SK-N-SH treated with all-trans-retinoic acid at 6 μM for 48 hours (cell line): ENCODE measurements at regions not wholly inside any gene's neighbourhood (a gene's known extent, or its start where the extent isn't known, plus 50 kb on each side); places are given as distances from the start of the nearest gene placed in this dataset.

Experiments
- ATAC-seq: fragments of 200-7000 bp; cut with Tn5 transposase; 3 replicates; pipeline ENCODE4 v1.9.1; 2020; ENCODE audit warnings: mild to moderate bottlenecking, moderate library complexity
- ARNTL ChIP-seq: fragments of 450-650 bp; formaldehyde crosslinking; IDR thresholded peaks from 2 replicates; pipeline ENCODE4 v1.5.0; 2020; ENCODE audit warnings: low read depth, mild to moderate bottlenecking, moderate library complexity, borderline replicate concordance
- BACH2 ChIP-seq: fragments of 250-450 bp; sonication (Bioruptor Pico); IDR thresholded peaks from 2 replicates; pipeline ENCODE4 v1.9.0; 2021; ENCODE audit warnings: mild to moderate bottlenecking, borderline replicate concordance
- CSDC2 ChIP-seq: fragments of 250-450 bp; sonication (Bioruptor Pico); IDR thresholded peaks from 2 replicates; pipeline ENCODE4 v1.5.0; 2020; ENCODE audit warnings: mild to moderate bottlenecking, moderate library complexity
- ESRRG ChIP-seq: fragments of 250-450 bp; sonication (Bioruptor Pico); IDR thresholded peaks from 2 replicates; pipeline ENCODE4 v1.6.1; 2021; ENCODE audit warnings: mild to moderate bottlenecking
- GLIS3 ChIP-seq: fragments of 250-450 bp; sonication (Bioruptor Pico); IDR thresholded peaks from 2 replicates; pipeline ENCODE4 v1.5.0; 2020; ENCODE audit warnings: mild to moderate bottlenecking, moderate library complexity
- ISL1 ChIP-seq: fragments of 250-450 bp; sonication (Bioruptor Pico); IDR thresholded peaks from 2 replicates; pipeline ENCODE4 v2.1.2; 2022; ENCODE audit warnings: mild to moderate bottlenecking, moderate library complexity
- OSR1 ChIP-seq: fragments of 250-450 bp; sonication (Bioruptor Pico); IDR thresholded peaks from 2 replicates; pipeline ENCODE4 v1.8.0; 2022; ENCODE audit warnings: moderate library complexity, mild to moderate bottlenecking, inconsistent platforms
- PPARA ChIP-seq: fragments of 250-450 bp; sonication (Bioruptor Pico); IDR thresholded peaks from 2 replicates; pipeline ENCODE4 v1.5.0; 2020; ENCODE audit warnings: mild to moderate bottlenecking, borderline replicate concordance
- RARB ChIP-seq: fragments of 250-450 bp; sonication (Bioruptor Pico); IDR thresholded peaks from 2 replicates; pipeline ENCODE4 v1.8.0; 2021; ENCODE audit warnings: mild to moderate bottlenecking, moderate library complexity
- SNAI2 ChIP-seq: fragments of 250-450 bp; sonication (Bioruptor Pico); IDR thresholded peaks from 2 replicates; pipeline ENCODE4 v1.5.0; 2020; ENCODE audit warnings: mild to moderate bottlenecking, moderate library complexity
- TCF4 ChIP-seq: fragments of 250-450 bp; sonication (Bioruptor Pico); IDR thresholded peaks from 2 replicates; pipeline ENCODE4 v1.8.0; 2021; ENCODE audit warnings: mild to moderate bottlenecking, moderate library complexity, borderline replicate concordance
- TOX ChIP-seq: fragments of 250-450 bp; sonication (Bioruptor Pico); IDR thresholded peaks from 2 replicates; pipeline ENCODE4 v1.8.0; 2021; ENCODE audit warnings: mild to moderate bottlenecking, moderate library complexity, borderline replicate concordance
- ZC3H10 ChIP-seq: fragments of 250-450 bp; sonication (Bioruptor Pico); IDR thresholded peaks from 2 replicates; pipeline ENCODE4 v1.5.1; 2021; ENCODE audit warnings: mild to moderate bottlenecking, moderate library complexity
- ZFP3 ChIP-seq: fragments of 250-450 bp; sonication (Bioruptor Pico); IDR thresholded peaks from 2 replicates; pipeline ENCODE4 v1.5.0; 2020; ENCODE audit warnings: mild to moderate bottlenecking, moderate library complexity
- ZFP30 ChIP-seq: fragments of 450-650 bp; formaldehyde crosslinking; IDR thresholded peaks from 2 replicates; pipeline ENCODE4 v1.5.0; 2022; ENCODE audit warnings: mild to moderate bottlenecking, moderate library complexity
- ZNF565 ChIP-seq: fragments of 450-650 bp; formaldehyde crosslinking; conservative IDR thresholded peaks from 2 replicates; pipeline ENCODE4 v1.5.0; 2020; ENCODE audit warnings: low read depth, mild to moderate bottlenecking, moderate library complexity
- ZNF70 ChIP-seq: fragments of 450-650 bp; formaldehyde crosslinking; IDR thresholded peaks from 2 replicates; pipeline ENCODE4 v1.5.0; 2020; ENCODE audit warnings: mild to moderate bottlenecking, moderate library complexity
- ZNF8 ChIP-seq: fragments of 450-650 bp; formaldehyde crosslinking; IDR thresholded peaks from 2 replicates; pipeline ENCODE4 v1.5.0; 2020; ENCODE audit warnings: mild to moderate bottlenecking, moderate library complexity
- TF ChIP-seq, protein P1 (sequence below): fragments of 250-450 bp; sonication (Bioruptor Pico); IDR thresholded peaks from 2 replicates; pipeline ENCODE4 v1.5.1; 2020; ENCODE audit warnings: low read depth, mild to moderate bottlenecking, moderate library complexity
- TF ChIP-seq, protein P2 (sequence below): fragments of 250-450 bp; sonication (Bioruptor Pico); IDR thresholded peaks from 2 replicates; pipeline ENCODE4 v1.5.1; 2021; ENCODE audit warnings: mild to moderate bottlenecking, moderate library complexity
- TF ChIP-seq, protein P3 (sequence below): fragments of 250-450 bp; sonication (Bioruptor Pico); IDR thresholded peaks from 2 replicates; pipeline ENCODE4 v1.8.0; 2021; ENCODE audit warnings: low read depth, mild to moderate bottlenecking, moderate library complexity, borderline replicate concordance
- TF ChIP-seq, protein P4 (sequence below): fragments of 250-450 bp; sonication (Bioruptor Pico); IDR thresholded peaks from 2 replicates; pipeline ENCODE4 v1.5.0; 2020; ENCODE audit warnings: mild to moderate bottlenecking, moderate library complexity

DNA sequence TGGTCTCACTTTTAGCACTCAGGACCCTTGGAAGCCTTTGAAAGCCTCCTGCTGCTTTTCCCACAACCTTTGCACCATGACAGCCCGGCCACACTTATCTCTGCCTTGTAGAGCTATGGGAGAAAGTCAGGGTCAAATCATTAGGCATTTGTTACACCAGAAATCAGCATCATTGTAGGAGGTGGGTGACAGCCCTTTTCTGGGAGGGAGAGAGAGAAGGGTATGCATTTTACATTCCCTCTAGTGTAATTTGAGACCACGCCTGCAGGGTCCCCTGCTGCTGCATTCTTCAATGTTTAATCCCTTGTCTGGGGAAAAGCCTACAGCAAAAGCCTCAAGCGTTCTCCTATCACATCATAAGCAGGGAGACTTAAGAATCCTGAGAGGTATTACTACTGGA is 766.8 kb upstream of the FAM98A start:
- TF ChIP-seq TCF4 (CRISPR knock-in tag) (no peak), ZNF565 (CRISPR knock-in tag) (no peak), OSR1 (CRISPR knock-in tag) (no peak), RARB (no peak), BACH2 (CRISPR knock-in tag) (no peak), SNAI2 (no peak), TOX (CRISPR knock-in tag) (no peak), ZFP3 (CRISPR knock-in tag) (no peak), ISL1 (CRISPR knock-in tag) (no peak), ZNF70 (CRISPR knock-in tag) (no peak), ZNF8 (CRISPR knock-in tag) (no peak)
- TF ChIP-seq, protein P1, sequence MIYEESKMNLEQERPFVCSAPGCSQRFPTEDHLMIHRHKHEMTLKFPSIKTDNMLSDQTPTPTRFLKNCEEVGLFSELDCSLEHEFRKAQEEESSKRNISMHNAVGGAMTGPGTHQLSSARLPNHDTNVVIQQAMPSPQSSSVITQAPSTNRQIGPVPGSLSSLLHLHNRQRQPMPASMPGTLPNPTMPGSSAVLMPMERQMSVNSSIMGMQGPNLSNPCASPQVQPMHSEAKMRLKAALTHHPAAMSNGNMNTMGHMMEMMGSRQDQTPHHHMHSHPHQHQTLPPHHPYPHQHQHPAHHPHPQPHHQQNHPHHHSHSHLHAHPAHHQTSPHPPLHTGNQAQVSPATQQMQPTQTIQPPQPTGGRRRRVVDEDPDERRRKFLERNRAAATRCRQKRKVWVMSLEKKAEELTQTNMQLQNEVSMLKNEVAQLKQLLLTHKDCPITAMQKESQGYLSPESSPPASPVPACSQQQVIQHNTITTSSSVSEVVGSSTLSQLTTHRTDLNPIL (CRISPR knock-in tag) = no peak
- TF ChIP-seq, protein P2, sequence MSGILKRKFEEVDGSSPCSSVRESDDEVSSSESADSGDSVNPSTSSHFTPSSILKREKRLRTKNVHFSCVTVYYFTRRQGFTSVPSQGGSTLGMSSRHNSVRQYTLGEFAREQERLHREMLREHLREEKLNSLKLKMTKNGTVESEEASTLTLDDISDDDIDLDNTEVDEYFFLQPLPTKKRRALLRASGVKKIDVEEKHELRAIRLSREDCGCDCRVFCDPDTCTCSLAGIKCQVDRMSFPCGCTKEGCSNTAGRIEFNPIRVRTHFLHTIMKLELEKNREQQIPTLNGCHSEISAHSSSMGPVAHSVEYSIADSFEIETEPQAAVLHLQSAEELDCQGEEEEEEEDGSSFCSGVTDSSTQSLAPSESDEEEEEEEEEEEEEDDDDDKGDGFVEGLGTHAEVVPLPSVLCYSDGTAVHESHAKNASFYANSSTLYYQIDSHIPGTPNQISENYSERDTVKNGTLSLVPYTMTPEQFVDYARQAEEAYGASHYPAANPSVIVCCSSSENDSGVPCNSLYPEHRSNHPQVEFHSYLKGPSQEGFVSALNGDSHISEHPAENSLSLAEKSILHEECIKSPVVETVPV (CRISPR knock-in tag) = no peak
- TF ChIP-seq, protein P3, sequence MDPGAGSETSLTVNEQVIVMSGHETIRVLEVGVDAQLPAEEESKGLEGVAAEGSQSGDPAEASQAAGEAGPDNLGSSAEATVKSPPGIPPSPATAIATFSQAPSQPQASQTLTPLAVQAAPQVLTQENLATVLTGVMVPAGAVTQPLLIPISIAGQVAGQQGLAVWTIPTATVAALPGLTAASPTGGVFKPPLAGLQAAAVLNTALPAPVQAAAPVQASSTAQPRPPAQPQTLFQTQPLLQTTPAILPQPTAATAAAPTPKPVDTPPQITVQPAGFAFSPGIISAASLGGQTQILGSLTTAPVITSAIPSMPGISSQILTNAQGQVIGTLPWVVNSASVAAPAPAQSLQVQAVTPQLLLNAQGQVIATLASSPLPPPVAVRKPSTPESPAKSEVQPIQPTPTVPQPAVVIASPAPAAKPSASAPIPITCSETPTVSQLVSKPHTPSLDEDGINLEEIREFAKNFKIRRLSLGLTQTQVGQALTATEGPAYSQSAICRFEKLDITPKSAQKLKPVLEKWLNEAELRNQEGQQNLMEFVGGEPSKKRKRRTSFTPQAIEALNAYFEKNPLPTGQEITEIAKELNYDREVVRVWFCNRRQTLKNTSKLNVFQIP (CRISPR knock-in tag) = no peak
- no peak for ATAC-seq

DNA sequence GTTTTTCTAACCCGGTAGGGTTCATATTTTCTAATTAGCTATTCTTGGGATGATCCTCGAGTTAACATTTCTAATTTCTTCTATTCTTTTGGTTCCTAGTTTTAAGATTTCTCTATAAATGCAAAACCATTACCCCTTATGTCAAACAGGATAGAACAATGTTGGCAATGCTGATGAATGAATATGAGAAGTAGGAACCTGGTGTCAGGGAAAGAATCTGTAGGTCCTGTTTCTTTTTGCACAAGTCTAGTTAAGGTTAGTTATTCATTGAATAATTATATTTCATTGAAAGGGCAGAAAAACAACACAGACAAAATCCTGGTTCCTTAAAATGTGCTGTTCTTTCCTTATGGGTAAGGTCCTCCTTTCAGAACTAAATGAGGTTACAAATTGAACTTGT is 766.4 kb upstream of the FAM98A start:
- TF ChIP-seq RARB (no peak), ZC3H10 (no peak), GLIS3 (CRISPR knock-in tag) (no peak), CSDC2 (CRISPR knock-in tag) (no peak), ZFP3 (CRISPR knock-in tag) (no peak), ZNF565 (CRISPR knock-in tag) (no peak), ISL1 (CRISPR knock-in tag) (no peak), ZFP30 (CRISPR knock-in tag) (no peak), PPARA (CRISPR knock-in tag) (no peak), ARNTL (CRISPR knock-in tag) (no peak), ZNF8 (CRISPR knock-in tag) (no peak), TCF4 (CRISPR knock-in tag) (no peak), TOX (CRISPR knock-in tag) (no peak), ESRRG (no peak), OSR1 (CRISPR knock-in tag) (no peak)
- TF ChIP-seq, protein P3 (CRISPR knock-in tag) = no peak
- TF ChIP-seq, protein P1 (CRISPR knock-in tag) = no peak
- TF ChIP-seq, protein P4, sequence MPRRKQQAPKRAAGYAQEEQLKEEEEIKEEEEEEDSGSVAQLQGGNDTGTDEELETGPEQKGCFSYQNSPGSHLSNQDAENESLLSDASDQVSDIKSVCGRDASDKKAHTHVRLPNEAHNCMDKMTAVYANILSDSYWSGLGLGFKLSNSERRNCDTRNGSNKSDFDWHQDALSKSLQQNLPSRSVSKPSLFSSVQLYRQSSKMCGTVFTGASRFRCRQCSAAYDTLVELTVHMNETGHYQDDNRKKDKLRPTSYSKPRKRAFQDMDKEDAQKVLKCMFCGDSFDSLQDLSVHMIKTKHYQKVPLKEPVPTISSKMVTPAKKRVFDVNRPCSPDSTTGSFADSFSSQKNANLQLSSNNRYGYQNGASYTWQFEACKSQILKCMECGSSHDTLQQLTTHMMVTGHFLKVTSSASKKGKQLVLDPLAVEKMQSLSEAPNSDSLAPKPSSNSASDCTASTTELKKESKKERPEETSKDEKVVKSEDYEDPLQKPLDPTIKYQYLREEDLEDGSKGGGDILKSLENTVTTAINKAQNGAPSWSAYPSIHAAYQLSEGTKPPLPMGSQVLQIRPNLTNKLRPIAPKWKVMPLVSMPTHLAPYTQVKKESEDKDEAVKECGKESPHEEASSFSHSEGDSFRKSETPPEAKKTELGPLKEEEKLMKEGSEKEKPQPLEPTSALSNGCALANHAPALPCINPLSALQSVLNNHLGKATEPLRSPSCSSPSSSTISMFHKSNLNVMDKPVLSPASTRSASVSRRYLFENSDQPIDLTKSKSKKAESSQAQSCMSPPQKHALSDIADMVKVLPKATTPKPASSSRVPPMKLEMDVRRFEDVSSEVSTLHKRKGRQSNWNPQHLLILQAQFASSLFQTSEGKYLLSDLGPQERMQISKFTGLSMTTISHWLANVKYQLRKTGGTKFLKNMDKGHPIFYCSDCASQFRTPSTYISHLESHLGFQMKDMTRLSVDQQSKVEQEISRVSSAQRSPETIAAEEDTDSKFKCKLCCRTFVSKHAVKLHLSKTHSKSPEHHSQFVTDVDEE (CRISPR knock-in tag) = no peak
- no peak for ATAC-seq
